ENCODE measurements at regions not wholly inside any gene's neighbourhood (a gene's known extent, or its start where the extent isn't known, plus 50 kb on each side); places are given as distances from the start of the nearest gene placed in this dataset.

DNA sequence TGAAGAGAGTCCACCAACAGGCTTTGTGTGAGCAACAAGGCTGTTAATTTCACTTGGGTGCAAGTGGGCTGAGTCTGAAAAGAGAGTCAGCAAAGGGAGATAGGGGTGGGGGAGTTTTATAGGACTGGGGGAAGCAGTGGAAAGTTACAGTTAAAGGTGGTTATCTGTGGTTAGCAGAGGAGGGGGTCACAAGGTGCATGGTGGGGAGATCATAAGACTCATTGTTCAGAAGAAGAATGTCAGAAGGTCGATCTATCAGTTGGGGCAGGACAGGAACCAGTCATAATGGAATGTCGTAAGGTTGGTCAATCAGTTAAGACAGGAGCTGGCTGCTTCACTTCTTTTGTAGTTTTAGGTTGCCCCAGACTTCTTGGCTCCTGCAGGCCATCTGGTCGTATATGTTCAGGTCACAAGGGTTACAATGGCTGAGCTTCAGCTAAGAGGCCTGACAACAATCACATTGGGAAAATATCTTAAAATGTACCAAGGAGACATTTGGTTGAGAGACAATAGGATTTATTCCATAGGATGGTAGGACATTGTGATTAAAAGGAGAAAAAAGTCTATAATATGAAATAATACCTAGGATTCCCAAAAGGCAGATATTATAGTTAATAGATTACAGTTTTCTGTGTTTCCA, 356.4 kb downstream of the ANKRD7 start:
- no peak for DNase-seq

DNA sequence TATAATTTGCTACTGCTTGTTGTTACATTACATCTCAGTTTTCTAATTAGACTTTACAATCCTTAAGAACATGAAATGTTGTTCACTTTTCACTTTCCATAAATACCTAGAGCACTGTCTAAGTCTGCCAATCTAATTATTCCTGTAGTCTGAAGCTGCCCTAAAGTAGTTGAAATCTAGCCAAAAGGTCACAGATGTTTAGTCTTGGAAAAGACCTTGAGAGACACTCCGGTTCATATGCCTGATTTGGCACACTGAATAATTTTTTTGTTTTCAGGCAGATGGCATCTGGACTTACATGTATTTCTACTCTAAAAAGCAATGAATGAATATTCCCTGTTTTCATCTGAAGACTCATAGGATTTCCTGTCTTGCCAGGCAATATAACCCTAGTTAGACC, 359.1 kb downstream of the ANKRD7 start:
- no peak for DNase-seq

DNA sequence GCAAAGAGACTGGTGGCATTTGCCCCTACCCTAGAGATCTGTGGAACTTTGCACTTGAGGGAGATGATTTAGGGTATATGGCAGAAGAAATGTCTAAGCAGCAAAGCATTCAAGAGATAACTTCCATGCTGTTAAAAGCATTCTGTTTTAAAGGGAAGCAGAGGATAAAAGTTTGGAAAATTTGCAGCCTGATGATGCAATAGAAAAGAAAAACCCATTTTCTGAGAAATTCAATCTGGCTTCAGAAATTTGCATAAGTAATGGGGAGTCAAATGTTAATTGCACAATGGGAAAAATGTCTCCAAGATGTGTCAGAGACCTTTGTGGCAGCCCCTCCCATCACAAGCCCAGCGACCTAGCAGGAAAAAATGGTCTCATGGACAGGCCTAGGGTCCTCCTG, 361.7 kb downstream of the ANKRD7 start:
- DNase-seq = no peak

DNA sequence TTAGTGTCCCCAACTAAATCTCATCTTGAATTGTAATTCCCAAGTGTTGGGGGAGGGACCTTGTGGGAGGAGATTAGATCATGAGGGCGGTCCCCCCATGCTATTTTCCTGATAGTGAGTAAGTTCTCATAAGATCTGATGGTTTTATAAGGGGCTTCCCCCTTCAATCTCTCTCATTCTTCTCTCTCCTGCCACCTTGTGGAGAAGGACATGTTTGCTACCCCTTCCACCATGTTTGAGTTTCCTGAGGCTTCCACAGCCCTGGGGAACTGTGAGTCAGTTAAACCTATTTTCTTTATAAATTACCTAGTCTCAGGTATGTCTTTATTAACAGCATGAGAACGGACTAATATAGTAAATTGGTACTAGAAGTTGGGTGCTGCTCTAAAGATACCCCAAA, 365.6 kb downstream of the ANKRD7 start:
- no peak for DNase-seq

DNA sequence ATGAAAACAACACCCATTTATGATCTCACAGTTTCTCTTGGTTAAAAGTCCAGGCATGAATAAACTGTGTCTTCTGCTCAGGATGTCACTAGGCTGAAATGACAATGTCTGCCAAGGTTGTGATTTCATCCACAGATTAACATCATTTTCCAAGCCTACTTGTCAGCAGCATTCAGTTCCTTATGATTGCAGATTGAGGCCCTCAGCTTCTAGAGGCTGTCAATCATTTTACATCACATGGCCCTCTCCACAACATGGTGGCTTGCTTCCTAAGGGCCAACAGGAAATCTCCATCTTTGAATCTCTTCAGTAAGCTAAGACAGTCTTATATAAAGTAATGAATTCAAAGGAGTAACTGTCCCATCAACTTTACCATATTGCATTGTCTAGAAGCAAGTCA, 377.6 kb downstream of the ANKRD7 start:
- no peak for DNase-seq

DNA sequence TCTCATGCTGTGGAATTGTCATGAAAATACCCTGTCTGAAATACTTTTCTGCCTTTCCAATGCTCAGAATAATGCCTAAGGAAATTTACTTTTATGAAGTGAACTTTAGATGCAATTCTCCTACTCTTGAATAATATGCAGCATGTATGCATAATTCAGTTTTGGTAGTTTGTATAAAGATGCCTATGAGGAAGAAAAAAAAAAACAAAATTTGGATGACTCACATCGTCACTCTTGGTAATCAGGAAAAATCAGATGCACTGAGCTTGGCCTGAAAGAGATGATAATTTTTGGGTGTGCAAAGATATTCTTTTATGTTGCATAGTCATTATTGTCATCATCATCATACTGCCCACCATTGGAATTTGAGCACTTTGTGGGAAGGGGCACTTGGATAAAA, 382.1 kb downstream of the ANKRD7 start:
- no peak for DNase-seq

DNA sequence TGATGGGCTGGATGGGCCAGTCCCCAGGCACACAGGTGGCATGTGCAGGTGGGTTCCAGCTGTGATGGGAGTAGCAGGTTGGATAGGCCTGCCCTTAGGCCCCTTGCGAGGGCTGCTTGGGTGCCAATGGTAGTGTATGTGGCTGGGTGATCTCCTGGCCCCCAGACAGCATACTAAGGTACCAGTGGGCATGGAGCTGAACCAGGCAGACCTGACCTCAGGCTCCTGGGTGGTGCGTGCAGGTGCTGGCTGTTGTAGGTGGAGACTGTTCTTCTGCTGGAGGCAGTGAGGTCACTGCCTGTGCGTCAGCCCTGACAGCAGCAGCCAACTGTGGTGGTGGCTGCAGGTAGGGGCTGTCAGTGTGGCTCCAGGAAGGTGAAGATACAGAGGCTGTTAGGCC, 384.7 kb downstream of the ANKRD7 start:
- DNase-seq = no peak

DNA sequence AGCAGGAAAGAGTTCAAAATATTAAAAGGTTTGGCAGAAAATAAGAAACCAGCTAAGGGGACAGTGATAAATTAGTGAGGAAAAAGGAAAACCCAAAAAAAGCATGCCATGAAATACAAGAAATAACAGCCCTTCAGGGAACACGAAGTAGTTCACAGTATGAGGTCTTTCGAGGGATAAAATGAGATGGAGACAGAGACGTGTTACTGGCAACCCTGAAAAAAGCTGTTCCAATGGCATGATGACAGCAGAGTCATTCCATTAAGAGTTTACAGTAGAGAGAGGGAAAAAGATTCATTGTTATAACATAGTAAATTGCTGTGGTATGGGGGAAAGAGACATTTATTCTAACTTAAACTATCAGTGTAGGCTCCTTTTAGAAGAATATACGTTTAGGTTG, 391.2 kb downstream of the ANKRD7 start:
- no peak for DNase-seq

DNA sequence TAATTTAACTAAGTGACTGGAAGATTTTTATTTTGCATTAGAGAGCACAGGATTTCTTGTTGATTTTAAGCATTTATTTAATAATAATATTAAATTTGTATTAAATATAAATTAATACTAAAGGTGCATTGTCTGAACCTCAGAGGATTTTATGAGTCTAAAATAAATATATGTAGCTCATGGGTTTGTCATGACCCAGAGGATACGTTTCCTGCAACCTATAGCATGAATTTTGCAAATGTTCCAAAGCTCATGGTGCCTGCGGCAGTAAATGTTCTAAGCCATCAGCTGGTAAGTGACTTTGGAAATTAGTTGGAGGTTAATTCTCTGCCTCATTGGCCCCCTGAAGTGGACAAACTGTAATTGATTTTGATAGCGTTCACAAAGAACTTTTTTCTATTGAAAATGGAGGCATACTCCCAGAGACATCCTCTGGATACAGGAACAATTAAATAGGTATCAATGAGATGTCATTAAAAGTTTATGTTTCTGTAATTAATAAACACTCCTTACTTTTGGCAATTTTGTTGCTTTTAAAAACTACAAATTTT, 397.4 kb downstream of the ANKRD7 start:
- no peak for DNase-seq

DNA sequence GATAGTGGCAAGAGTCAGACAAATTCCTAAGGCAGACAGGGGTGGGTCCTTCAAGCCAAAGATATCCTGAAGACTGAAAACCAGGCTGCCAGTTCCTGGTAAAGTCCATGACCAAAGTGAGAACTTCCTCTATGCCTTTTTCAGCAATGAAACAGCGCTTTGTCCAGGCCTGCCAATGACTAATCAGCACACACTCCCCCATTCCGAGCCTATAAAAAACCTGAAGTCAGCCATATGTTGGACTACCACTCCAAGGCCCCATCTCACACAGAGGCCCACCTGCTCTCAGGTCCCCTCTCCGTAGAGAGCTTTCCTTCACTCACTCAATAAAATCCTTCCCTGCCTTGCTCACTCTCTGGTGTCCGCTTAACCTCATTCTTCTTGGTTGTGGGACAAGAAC, 402.2 kb downstream of the ANKRD7 start:
- DNase-seq = no peak

DNA sequence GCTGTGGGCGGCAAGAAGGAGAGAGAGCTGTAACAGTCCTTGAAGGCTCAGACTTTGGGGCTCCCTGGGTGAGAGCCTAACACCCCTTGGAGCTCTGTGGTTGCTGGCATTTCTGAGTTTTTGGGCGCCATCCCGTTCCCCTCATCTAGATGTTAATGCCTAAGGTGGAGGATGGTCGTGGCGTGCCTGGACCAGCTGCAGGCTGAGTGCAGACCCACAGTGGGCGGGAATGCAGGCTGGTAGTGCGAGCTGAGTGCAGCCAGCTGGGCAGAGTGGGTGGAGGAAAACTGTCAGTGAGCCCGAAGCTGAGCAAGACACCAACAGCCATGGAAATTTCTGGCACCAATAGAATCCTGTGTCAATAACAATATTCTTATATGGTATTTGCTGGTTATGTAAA, 403.0 kb downstream of the ANKRD7 start:
- DNase-seq = no peak

DNA sequence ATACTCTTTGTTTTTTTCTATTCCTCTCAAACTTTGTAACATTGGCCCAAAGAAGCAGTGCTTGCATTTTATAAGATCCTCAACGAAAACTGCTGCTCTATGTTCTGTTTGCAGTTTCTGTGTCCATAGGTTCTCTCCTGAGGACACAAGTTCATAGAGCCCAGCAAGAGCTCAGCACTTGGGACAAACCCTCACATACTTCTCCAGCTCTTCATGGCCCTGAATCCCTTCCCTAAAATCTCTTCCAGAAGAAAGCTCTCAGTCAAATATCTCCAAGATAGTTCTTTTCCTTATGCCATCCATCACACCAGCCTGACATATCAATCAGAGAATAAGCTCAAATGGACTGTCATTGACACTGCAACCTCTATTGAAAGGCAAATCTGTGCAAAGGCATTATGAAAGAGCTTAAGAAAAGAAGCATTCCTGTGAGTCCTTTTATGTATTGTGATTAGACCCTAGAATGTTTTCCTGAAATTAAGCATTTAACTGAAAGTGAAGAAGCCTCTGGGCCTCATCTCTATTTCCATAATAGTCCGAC, 405.5 kb downstream of the ANKRD7 start:
- DNase-seq = no peak

DNA sequence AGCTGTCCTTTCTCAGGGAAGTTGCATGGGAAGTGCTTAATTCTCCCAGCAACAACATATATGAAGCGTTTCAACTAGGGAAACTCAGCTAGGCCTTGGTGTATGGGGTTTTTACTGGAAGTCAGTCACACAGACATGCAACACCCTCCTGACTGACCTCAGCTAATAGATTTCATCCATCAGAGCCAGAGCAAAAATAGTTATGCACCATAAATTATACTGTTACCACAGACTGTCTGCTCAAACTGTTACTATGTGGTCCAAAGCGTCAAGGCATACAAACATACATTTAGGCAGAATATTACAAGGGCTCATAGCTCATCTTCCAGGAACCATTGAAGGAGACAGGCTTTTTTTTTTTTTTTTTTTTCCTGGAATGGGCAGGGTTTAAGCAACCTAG, 417.9 kb downstream of the ANKRD7 start:
- no peak for DNase-seq

DNA sequence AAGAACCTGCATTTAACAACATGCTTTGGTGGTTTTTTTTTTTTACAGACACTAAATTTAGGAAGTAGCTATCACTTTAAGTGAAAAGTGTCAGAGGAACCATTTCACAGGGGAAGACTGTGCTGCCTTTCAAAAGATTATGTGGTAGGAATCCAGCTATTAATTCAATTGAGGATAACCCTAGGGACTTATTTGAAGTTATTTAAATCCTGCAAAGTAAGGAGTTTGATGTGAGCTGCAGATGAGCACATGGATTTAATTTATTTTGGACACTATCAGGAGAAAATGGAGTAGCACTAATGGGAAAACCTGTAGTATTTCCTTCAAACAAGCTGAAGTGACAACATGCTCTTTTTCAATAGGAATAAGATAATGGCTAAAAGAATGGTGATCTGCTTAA, 419.8 kb downstream of the ANKRD7 start:
- DNase-seq = no peak

DNA sequence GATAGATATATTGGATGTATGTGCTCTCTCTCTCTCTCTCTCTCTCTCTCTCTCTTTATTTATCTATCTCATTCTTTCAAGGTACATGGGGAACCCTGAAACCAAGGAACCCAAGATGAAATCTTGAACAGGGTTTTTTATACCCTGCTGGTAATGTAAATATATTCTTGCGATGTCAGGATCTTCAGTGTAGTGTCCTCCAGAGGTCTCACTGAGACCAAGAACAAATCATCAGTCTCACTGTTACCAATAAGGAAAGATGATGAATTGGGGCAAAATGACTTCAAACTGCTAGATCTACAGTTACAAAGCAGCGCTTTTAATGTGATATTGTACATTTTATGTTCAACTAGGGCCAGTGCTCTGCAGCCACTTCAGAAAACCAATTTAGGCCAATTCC, 423.5 kb downstream of the ANKRD7 start:
- no peak for DNase-seq

DNA sequence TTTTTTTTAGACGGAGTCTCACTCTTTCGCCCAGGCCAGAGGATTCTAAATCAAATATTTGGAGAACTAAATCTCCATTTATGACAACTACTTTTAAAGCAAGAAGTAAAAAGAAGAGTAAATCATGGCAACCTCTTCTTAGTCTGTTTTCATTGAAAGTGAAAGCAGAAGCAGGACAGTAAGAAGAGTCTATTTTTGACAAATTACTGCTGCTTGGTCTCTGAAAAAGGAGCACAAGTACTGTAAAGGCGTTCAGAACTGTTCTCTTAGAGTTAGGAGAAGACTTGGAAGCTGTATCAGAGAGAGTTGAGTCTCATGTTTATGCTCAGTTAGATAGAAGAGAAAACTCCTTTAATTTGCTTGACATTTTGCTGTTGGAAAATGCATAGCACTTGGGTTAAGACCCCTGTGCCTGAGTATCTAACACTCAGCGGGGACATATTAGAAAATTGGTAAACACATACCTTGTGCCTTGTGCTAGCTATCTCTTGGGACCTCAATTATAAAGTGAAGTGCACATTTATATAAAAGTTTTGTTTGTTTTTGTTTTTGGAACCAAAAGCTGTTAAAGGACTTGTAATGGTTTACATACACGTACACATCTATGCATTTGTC, 433.0 kb downstream of the ANKRD7 start:
- no peak for DNase-seq

DNA sequence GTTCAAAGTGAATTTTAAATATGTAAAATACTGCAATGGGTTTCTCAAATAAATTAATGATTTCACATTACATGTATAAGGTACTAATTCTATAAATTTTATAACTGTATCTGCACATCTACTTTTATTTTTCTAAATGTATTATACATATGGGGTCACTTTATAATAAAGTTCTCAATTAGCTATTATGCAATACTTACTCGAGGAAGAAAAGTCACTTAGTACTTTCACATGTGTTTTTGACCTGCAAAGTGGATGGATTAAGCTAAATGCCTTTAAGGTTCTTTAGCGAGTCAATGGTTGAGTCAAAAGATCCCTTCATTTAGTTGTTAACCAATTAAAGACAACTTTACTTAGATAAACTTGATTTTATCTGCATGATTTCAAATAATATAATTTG, 437.8 kb downstream of the ANKRD7 start:
- no peak for DNase-seq

DNA sequence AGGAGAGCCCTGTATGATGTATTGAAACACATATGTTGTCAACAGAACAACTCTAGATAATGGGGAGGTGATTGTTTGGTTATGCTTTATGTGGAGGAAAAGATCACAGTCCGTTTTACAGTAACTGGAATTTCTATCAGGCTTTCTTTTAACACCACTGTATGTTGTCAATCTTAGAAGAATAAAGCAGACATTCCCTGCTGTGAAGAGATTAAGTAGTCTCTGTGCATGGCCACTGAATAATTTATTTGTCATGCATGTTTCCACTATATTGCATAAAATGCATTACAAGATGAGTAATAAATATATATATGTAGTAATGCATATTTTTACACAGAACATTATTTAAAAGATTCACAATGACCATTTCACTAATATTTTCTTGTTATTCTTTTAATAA, 440.0 kb downstream of the ANKRD7 start:
- no peak for DNase-seq

DNA sequence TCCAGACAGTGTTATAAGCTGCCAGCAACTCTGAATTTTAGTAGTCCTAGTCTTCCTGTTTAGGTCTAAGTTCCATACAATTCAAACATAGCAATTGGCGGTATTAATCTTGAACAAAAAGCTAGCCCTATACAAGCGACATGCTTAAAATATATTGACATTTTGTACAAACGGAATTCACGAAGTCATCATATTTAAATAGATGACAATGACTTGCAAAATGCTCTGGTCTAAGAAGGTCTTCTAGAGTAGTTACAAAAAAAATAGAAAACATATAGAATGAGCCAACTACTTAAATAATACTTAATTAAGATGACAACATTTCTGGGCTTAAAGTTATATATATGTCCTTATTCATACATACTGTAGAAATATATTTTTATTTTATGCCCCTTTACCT, 446.6 kb downstream of the ANKRD7 start:
- no peak for DNase-seq

DNA sequence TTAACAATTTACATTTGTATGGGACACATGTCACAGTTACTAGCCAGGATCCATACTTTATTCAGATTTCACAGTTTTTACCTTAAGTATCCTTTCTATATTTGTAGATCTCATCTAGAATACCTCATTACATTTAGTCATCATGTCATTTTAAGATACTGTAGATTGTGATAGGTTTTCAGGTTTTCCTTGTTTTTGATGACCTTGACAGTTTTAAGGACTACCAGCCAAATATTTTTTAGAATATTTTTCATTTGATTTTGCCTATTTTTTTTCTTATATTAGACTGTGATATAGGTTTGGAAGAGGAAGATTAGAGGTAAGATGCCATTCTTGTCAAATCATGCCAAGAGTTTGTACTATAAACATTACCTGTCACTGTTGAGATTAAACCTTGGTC, 460.3 kb downstream of the ANKRD7 start:
- DNase-seq = no peak

DNA sequence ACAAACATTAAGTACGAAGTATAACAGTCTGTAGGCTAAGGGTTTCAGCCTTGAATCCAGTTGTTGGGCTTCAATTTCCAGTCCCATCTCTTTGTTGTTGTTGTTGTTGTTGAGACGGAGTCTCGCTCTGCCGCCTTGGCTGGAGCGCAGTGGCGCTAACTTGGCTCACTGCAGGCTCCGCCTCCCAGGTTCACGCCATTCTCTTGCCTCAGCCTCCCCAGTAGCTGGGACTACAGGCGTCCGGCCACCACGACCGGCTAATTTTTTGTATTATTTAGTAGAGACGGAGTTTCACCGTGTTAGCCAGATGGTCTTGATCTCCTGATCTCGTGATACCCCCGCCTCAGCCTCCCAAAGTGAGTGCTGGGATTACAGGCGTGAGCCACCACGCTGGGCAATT, 464.9 kb downstream of the ANKRD7 start:
- no peak for DNase-seq

DNA sequence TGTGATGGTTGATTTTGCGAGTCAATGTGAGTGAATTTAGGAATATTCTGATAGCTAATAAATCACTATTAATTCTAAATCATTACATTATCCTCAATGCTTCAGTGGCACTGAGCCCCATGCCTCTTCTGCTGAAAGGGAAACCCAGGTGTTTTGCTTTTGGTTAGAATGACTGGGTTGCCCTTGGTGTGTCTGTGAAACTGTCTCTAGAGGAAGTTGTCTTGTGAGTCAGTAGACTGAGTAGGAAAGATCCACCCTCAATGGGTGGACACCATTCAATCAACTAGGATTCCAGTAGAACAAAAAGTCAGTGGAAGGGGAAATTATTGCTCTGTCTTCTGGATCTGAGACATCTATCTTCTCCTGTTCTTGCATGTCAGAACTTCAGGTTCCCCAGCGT, 472.4 kb downstream of the ANKRD7 start:
- DNase-seq = no peak

DNA sequence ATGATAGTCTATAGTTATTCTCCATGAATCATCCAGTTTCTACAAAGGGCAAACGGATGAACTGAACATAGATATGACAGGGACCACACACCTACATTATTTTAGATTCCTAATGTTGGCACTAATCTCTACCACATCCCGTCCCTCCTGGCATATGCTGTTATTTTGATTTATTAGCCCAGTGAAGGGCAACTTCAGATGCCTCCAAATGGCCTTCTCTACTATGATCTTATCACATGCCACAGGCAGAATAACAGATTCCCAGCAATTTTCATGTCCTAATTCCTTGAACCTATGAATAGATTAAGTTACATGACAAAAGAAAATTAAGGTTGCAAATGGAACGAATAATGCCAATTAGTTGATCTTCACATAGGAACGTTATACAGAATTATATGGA, 474.7 kb downstream of the ANKRD7 start:
- no peak for DNase-seq

DNA sequence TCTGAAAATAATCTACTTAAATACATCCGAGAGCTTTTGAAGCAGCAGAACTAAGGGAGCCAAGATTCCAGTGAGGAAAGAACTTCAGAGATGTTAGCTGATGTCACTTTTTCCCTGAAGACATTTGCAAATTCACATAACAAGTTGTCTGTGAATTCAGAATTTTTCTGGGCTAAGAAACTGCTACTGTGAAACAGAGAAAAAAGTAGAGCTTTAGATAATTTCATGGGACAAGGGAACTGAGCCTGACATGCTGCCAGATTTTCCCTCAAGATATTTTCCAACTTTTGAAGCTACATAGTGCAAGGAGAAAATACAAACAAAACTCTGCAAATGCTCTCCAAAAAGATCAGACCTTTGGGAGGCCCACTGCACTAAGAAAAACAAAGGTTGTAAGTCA, 484.2 kb downstream of the ANKRD7 start:
- DNase-seq = no peak

DNA sequence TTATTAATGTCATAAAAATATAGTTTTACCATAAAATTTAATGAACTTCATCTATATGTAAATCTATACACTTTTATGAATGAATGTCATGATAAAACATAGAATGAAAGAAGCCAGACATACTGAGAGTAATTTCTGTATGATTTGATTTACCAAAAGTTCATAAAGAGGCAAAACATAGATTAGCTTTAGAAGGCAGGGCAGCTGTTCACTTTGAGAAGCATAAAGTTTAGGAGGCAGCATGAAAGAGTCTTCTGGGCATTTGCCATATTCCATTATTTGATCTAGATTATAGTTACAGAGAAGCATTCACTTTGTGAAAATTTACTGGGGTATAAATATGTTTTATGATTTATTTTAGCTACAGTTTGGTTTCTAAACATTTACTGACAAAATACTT, 487.2 kb downstream of the ANKRD7 start:
- DNase-seq = no peak

Measured in NCI-H345 (cell line).